Colonic mucosa (tissue), 4 donors: ENCODE measurements at regions not wholly inside any gene's neighbourhood (a gene's known extent, or its start where the extent isn't known, plus 50 kb on each side); places are given as distances from the start of the nearest gene placed in this dataset.

ENCODE experiments used
- DNase-seq: peaks from one replicate; pipeline ENCODE4 v3.0.0-alpha.2; 2020
- H3K27ac ChIP-seq: fragments of 200-600 bp; one replicate; pipeline ENCODE4 v1.8.0; 2021
- H3K27me3 ChIP-seq: fragments of 200-600 bp; one replicate; pipeline ENCODE4 v1.8.0; 2021
- H3K36me3 ChIP-seq: fragments of 200-600 bp; one replicate; pipeline ENCODE4 v1.8.0; 2021
- H3K4me1 ChIP-seq: fragments of 200-600 bp; one replicate; pipeline ENCODE4 v1.8.0; 2021; ENCODE audit warnings: mild to moderate bottlenecking
- H3K4me3 ChIP-seq: fragments of 200-600 bp; one replicate; pipeline ENCODE4 v1.8.0; 2021
- H3K9ac ChIP-seq, 2 donors: one replicate each; pipeline ENCODE4 v1.7.0; 2013; ENCODE audit warnings: control low read depth in 2 of 2, low read depth in 2 of 2, low read length in 2 of 2
- H3K9me3 ChIP-seq: fragments of 200-600 bp; one replicate; pipeline ENCODE4 v1.8.0; 2021
- intact Hi-C: fragments of 100-400 bp; cut with DNase I; formaldehyde crosslinking; loops from one replicate; pipeline ENCODE4 v1.14.1; 2022
- TF ChIP-seq, protein P1 (sequence below): fragments of 200-600 bp; IDR thresholded peaks from one replicate; pipeline ENCODE4 v1.8.0; 2022; ENCODE audit warnings: antibody characterized with exemption, mild to moderate bottlenecking
- donor health status: healthy.
- donor health status: DM: no; HTN: no; CAD: no.
- donor health status: DM: no; HTN: no; CAD: no.

DNA sequence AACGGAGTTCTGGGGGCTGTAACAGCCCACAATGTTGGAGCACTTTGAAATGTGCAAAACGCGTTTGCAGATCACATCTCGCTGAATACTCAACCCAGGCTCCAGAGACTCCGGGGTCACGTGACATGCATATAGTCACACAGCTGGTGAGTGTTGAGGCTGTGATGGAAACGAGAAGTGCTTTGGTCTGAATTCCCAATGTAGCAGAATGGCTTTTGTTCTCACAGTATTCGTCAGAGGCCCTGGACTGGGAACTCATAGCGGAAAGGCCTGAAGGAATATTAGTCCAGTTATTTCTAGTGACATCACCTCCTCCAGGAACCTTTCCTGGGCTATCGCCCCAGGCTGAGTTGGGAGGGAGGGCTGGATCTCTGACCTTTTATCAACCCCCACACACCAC lies 95.8 kb upstream of the CRHR1 start:
- DNase-seq, result no peak
- no peak overlapping the region for H3K27ac ChIP-seq
- no peak overlapping the region for H3K4me3 ChIP-seq
- no peaks in the 10 kb centered on the region for H3K36me3 ChIP-seq
- no peaks in the 10 kb centered on the region for H3K27me3 ChIP-seq
- H3K9me3 ChIP-seq, result no peaks in the 10 kb centered on the region
- H3K9ac ChIP-seq, result no peak overlapping the region
- H3K4me1 ChIP-seq, result no peaks in the 10 kb centered on the region
- TF ChIP-seq, protein P1, sequence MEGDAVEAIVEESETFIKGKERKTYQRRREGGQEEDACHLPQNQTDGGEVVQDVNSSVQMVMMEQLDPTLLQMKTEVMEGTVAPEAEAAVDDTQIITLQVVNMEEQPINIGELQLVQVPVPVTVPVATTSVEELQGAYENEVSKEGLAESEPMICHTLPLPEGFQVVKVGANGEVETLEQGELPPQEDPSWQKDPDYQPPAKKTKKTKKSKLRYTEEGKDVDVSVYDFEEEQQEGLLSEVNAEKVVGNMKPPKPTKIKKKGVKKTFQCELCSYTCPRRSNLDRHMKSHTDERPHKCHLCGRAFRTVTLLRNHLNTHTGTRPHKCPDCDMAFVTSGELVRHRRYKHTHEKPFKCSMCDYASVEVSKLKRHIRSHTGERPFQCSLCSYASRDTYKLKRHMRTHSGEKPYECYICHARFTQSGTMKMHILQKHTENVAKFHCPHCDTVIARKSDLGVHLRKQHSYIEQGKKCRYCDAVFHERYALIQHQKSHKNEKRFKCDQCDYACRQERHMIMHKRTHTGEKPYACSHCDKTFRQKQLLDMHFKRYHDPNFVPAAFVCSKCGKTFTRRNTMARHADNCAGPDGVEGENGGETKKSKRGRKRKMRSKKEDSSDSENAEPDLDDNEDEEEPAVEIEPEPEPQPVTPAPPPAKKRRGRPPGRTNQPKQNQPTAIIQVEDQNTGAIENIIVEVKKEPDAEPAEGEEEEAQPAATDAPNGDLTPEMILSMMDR, result no peak
- intact Hi-C loops, result no loop called here

DNA sequence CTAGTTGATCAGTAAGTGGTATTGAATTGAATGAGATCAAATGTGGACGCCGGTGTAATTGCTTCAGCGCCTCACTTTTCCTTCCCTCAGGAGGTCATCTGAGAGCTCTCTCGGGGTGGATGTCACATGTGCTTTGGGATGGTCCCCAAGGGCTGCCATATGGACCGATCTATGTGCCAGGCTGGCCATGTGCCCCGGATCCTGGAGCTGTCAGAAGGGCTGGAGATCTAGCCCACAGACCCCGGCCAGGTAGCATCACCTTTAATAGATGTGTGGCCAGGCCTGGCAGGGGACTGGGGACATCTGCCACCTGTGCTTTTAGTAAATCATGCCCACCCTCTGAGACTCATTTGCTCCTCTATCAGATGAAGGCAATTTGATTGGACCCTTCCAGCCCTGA lies 95.3 kb upstream of the CRHR1 start:
- Histone ChIP-seq H3K9me3 (no peaks in the 10 kb centered on the region), H3K4me3 (no peak overlapping the region), H3K9ac (no peak overlapping the region), H3K27me3 (no peaks in the 10 kb centered on the region), H3K27ac (no peak overlapping the region), H3K36me3 (no peaks in the 10 kb centered on the region), H3K4me1 (no peaks in the 10 kb centered on the region)
- TF ChIP-seq, protein P1, result no peak
- no peak for DNase-seq
- intact Hi-C loops, result no loop called here

DNA sequence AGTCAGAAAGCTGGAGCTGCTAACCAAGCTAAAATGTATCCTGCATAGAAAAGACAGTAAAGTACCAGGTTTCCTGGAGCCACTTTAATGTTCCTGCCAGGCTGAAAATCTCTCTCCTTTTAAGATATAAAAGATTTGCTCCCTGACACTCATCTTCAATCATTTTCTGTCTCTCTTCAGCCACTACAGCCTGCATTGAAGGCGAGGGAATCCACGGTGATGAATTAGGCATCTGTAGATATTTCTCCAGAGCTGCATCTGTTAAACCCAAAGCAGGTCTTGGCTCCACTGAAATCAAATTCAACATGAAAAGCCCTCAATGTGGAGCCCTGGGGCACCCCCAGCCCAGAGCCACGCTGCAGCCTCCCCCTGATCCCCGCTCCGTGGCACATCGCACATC lies 94.7 kb upstream of the CRHR1 start:
- no peaks in the 10 kb centered on the region for H3K27me3 ChIP-seq
- no peaks in the 10 kb centered on the region for H3K4me1 ChIP-seq
- H3K27ac ChIP-seq, result no peak overlapping the region
- TF ChIP-seq, protein P1, result no peak
- H3K4me3 ChIP-seq, result no peak overlapping the region
- H3K9me3 ChIP-seq, result no peaks in the 10 kb centered on the region
- H3K9ac ChIP-seq, result no peak overlapping the region
- intact Hi-C loops, result no loop called here
- DNase-seq, result no peak
- no peaks in the 10 kb centered on the region for H3K36me3 ChIP-seq

DNA sequence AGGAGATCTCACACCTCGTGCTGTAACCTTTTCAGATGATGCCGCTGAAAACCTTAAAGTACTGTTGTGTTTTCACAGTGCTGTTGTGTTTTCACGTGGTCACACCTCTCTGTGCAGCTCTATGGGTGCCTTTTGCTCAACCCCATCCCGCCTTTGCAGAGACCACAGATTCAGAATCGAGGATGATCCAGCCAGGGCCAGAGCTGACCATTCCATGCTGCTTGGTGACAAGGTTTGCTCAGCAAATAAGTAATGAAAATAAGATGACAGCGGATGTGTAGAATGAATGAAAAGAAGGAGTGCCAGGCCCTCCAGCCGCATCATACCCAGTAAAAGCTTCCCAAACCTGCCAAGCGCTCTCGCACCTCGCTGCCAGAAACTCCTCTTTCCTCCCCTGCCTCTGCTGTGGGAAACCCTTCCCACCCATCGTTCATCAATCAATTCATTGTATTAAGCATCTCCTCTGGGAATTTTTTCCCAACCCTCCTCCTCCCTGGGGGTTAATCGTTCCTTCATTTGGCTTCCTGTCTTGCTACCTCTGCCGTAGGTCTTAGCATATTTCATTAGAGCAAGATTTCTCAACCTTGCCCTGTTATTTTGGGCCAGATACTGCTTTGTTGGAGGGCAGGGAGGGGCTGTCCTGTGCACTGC lies 93.4 kb upstream of the CRHR1 start:
- TF ChIP-seq, protein P1, result no peak
- Histone ChIP-seq H3K36me3 (no peaks in the 10 kb centered on the region), H3K4me1 (no peaks in the 10 kb centered on the region), H3K9ac (no peak overlapping the region), H3K4me3 (no peak overlapping the region), H3K27ac (no peak overlapping the region), H3K9me3 (no peaks in the 10 kb centered on the region), H3K27me3 (no peaks in the 10 kb centered on the region)
- no peak for DNase-seq
- intact Hi-C loops, result no loop called here

DNA sequence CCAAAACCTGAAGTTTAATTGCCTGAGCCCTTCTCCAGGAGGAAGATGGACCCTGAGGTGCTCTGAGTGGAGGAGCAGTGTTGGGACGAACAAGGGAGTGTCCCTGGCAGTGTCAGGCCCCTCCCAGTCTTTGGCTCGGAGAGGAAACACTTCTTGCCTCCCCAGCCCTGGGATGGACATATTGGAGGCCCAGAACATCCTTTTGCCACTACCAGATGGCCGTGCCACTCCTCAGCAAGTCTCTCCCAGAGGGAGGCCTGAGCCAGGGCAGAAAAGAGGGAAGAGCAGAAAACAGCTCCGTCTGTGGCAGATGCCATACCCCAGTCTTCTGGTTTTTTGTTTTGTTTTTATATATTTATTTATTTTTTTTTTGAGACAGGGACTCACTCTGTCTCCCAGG lies 91.5 kb upstream of the CRHR1 start:
- no peaks in the 10 kb centered on the region for H3K27me3 ChIP-seq
- no peak overlapping the region for H3K4me3 ChIP-seq
- H3K4me1 ChIP-seq, result no peaks in the 10 kb centered on the region
- no peaks in the 10 kb centered on the region for H3K9me3 ChIP-seq
- H3K27ac ChIP-seq, result no peak overlapping the region
- H3K36me3 ChIP-seq, result no peaks in the 10 kb centered on the region
- no peak for DNase-seq
- TF ChIP-seq, protein P1, result no peak
- intact Hi-C loops, result no loop called here
- no peak overlapping the region for H3K9ac ChIP-seq
